ENCODE measurements at regions not wholly inside any gene's neighbourhood (a gene's known extent, or its start where the extent isn't known, plus 50 kb on each side); places are given as distances from the start of the nearest gene placed in this dataset.

DNA sequence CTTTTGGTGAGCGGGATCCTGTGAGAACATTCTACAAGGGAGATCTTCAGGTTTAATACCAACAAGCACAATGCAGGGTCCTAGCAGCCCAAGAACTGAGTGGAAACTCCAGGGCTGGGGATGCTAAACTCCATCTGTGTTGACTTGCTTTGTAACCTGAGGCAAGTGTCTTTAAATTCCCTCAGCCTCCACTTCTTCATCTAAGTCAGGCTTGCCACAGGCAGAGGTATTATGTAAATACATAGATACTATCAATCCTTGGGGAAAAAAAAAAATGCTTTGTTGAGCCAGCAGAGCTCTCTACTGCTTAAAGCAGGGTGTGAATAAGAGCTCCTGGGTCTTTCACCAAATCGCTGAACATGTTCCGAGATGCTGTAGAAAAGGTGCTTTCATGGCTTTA lies 114.2 kb upstream of the PHACTR1 start:
- no peak for DNase-seq (ENCODE audit: low read depth)
- no peak overlapping the region for H3K4me3 ChIP-seq (ENCODE audit: low read depth, low read length)
- TF ChIP-seq, protein P1, sequence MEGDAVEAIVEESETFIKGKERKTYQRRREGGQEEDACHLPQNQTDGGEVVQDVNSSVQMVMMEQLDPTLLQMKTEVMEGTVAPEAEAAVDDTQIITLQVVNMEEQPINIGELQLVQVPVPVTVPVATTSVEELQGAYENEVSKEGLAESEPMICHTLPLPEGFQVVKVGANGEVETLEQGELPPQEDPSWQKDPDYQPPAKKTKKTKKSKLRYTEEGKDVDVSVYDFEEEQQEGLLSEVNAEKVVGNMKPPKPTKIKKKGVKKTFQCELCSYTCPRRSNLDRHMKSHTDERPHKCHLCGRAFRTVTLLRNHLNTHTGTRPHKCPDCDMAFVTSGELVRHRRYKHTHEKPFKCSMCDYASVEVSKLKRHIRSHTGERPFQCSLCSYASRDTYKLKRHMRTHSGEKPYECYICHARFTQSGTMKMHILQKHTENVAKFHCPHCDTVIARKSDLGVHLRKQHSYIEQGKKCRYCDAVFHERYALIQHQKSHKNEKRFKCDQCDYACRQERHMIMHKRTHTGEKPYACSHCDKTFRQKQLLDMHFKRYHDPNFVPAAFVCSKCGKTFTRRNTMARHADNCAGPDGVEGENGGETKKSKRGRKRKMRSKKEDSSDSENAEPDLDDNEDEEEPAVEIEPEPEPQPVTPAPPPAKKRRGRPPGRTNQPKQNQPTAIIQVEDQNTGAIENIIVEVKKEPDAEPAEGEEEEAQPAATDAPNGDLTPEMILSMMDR (IDR thresholded peaks at IDR 0.05; ENCODE audit: insufficient read depth, low read depth, low read length), result no peak

DNA sequence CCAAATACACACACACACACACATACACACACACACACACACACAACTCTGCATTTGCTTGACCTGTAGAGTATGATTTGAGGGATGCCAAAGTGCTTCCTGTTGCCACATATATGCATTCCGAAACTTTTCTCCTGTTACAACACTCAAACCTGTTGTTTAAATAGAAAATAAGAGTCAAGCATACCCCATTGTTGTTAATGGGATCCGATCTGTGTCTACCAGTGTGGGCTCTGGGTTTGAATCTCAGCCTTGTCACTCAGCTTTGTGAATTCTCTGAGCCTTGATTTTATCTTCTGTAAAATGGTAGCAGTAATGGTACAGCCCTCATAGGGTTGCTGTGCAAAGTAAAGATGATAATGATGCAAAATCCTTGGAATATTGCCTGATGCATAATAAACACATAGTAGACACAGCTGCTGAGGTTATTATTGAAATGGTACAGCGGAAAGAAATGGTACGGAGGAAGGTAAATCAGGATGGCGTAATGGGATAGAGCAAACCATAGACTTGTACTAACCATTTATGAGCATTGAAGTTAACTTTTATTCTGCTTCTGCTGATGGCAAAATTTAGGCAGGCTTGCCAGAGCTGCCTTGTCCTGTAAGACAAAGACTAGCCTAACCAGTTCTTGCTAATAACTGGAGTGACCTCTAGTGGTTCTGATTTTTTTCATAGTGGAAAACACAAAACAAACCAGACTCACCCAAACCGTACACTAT lies 113.5 kb upstream of the PHACTR1 start:
- no peak overlapping the region for H3K4me3 ChIP-seq (ENCODE audit: low read depth, low read length)
- TF ChIP-seq, protein P1 (IDR thresholded peaks at IDR 0.05; ENCODE audit: insufficient read depth, low read depth, low read length), result peak; percentile 57
- peak; percentile 61 for DNase-seq (ENCODE audit: low read depth)

DNA sequence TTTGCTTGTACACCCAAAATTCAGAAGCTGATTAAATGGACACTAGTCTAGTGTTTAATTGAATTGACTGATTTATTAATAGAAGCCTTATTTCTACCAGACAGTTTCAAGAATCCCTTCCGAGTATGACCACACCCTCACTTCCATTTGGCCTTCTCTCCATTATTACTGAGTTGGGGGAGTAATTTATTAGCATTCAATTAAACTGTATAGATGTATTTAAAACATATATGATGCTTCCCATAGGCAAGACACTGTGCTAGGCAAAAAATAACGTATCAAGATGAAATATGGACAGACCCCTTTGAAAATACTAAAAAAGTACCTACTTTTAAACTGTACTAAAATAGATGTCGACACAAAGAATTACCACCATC lies 112.9 kb upstream of the PHACTR1 start:
- TF ChIP-seq, protein P1 (IDR thresholded peaks at IDR 0.05; ENCODE audit: insufficient read depth, low read depth, low read length), result no peak
- DNase-seq (ENCODE audit: low read depth), result no peak
- no peak overlapping the region for H3K4me3 ChIP-seq (ENCODE audit: low read depth, low read length)

DNA sequence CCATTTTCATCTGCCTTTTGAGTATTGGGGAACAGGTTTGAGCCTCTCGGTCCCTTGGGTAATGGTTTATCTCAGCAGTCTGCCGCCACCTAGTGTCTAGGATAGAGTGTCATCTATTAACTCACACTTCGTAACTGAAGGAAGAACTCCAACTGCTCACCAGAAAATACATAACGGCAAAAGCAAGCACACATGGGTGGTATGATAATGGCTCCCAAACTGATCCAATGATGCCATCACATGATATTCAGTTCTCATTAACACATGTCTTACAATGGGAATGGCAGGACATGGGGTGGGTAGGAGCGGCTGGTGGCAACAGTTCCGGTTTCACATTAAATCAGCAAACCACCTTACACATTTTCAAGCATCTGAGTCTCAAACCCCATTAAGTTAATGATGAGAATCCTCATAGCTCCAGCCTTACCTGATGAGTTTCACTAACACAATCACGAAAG lies 110.7 kb upstream of the PHACTR1 start:
- peak; percentile 71 for DNase-seq (ENCODE audit: low read depth)
- TF ChIP-seq, protein P1 (IDR thresholded peaks at IDR 0.05; ENCODE audit: insufficient read depth, low read depth, low read length), result peak; percentile 79
- H3K4me3 ChIP-seq (ENCODE audit: low read depth, low read length), result no peak overlapping the region

DNA sequence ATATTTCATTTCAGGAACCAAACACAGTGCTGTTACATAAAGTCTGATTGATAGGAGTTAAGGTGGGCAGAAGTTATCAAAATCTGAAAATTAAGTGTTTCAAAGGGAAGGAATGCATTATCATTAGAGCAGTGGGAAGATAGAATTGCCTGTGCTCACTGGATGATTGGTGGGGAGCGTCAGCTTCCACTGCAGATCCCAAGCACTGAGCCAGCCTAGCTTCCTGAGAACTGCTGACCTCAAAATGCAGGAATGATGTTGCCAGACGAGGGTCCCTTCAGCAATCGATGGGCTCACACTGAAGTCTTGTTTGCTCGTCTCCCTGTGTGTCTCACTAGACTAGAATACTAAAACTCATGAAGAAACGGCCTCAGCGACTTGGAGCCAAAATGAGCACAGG lies 110.0 kb upstream of the PHACTR1 start:
- no peak overlapping the region for H3K4me3 ChIP-seq (ENCODE audit: low read depth, low read length)
- TF ChIP-seq, protein P1 (IDR thresholded peaks at IDR 0.05; ENCODE audit: insufficient read depth, low read depth, low read length), result no peak
- no peak for DNase-seq (ENCODE audit: low read depth)

DNA sequence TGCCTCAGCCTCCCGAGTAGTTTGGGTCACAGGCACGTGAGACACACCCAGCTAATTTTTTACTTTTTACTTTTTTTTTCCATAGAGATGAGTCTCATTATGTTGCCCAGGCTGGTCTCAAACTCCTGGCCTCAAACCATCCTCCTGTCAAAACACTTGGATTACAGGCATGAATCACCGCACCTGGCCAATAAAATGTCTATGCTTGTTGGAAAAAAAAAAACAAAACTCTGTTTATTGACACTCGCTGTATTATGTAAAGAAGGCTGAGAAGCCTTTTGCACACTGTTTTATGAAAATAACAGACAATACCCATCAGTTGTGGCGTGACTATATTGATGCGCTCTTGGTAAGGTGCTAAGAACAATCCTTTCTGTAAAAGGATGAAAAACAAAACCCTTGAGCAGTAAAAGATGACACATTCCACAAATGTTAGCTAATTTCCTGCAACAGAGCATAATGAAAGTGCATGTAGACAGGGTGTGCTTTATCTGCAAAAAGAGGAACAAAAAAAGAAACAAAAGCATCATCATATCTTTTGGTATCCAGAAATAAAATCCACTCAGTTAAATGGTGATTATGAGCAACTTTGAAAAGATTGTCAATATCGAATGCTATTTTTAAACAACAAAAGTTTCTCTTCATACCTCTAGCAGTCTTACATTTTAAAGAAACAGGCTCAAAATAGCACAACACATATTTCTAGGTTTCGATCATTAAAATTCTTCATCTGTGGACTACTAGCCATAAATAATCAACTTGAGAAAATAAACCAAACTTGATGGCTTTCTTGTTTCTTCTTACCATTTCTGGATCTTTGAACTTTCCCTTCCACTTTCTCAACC lies 108.3 kb upstream of the PHACTR1 start:
- TF ChIP-seq, protein P1 (IDR thresholded peaks at IDR 0.05; ENCODE audit: insufficient read depth, low read depth, low read length), result no peak
- no peak overlapping the region for H3K4me3 ChIP-seq (ENCODE audit: low read depth, low read length)
- peak; percentile 25 for DNase-seq (ENCODE audit: low read depth)
